Limb (tissue), 2 donors: ENCODE measurements at regions not wholly inside any gene's neighbourhood (a gene's known extent, or its start where the extent isn't known, plus 50 kb on each side); places are given as distances from the start of the nearest gene placed in this dataset.
A peak's percentile ranks its signal among the peaks of the same experiment; 100 is the strongest.

Experiments
- DNase-seq, 2 donors: peaks; one replicate each; pipeline ENCODE4 v3.0.0-alpha.2; 2016; ENCODE audit errors: extremely low spot score in 2 of 2

DNA sequence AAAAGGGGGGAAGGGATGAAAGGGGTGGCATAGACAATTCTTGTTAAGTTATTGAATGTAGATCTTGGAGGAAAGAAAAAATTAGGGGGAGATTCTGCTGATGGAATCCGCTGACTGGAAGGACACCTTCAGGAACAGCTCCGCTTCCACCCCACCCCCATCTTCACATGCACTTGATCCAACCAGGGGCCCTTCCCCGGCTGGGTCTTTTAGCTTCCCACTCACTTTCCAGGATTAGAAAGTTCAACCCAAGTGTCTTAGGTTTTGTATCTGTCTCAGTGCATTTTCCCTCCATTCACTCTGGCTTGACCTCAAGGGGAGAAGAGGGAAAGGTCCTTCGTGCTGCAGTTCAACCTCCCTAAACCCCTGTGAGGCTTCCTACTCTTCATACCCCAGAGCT lies 141.4 kb downstream of the IRS2 start:
- no peak for DNase-seq

GRCh38 chr13:109644069-109644750 lies 142.2 kb downstream of the IRS2 start:
- DNase-seq = no peak

- no peak for DNase-seq
These were observed 144.0 kb downstream of the IRS2 start for GRCh38 chr13:109642358-109642757.

DNA sequence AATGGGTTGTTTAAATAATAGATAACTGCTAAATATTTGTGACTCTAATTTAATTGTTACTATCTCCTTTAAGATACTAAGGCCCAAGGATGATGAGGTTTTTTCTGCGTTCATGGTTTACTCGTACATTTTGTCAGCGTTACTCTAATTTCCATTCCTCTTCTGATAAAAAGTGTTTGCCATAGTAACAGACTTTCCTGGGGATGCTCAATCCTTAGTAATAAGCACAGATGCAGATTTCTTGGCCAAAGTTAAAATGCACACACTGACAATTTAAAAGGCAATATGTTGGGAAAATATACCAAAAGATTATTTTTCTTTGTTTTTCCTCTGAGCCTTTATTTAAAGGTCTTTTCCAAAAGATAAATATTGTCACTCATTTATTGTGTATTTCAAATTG lies 149.6 kb downstream of the IRS2 start:
- no peak for DNase-seq

- DNase-seq = no peak
These were observed 155.3 kb downstream of the IRS2 start for GRCh38 chr13:109631069-109631468.

GRCh38 chr13:109630271-109630670 lies 156.1 kb downstream of the IRS2 start:
- no peak for DNase-seq

DNA sequence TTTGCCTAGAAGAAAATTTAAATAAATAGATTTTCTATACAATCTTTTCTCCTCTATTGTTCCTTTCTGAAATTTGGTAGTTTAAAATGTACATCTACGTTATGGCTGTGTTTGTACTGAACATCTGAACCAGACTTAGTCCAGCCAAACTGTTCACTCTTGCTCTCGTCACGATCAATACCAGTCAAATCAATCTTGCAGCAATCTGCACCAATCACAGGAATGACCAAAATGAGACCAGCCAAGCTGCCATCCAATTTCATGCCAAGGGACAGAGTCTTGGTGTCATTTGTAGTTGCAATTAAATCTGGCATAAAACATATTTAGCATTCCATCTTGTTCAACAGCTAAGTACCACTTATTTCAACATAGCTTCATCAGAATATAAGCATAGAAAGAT lies 156.6 kb downstream of the IRS2 start:
- no peak for DNase-seq

- DNase-seq = no peak
These were observed 158.1 kb downstream of the IRS2 start for GRCh38 chr13:109628251-109628699.

- no peak for DNase-seq
These were observed 158.7 kb downstream of the IRS2 start for GRCh38 chr13:109627649-109628048.

DNA sequence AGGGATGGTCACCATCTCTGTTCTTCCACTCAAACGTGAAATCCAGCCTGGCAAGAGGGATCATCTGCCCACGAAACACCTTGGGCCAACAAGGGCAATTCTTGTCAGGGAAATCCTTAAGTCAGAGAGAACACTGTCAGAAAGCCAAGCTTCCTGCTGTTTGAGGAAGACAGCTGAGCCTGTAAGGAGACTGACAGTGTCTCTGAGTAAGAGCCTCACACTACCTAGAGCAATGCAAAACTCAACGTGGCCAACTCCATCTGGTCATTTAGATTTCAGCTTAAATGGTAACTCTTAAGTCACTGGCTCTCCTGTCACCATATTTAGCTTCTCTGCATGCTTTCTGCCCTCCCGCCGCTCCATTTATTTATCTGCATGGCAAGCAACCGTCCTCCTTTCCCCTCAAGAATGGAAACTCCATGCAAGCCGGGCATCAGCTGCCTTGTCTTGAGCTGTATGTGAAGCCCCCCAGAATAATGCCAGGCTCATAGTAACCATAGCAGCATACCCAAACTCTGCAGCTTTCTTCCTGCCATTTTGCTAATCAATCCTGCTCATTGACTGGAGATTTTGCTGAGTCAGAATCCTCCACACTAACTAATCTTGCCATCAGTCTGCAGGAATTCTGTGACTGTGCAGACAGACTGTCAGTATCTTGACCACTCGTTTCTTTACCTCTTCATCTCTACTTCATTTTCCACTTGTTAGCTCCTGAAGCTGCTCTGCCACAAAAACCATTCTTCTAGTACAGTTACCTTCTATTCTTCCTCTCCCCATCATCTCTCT lies 159.8 kb downstream of the IRS2 start:
- no peak for DNase-seq

GRCh38 chr13:109625156-109625555 lies 161.2 kb downstream of the IRS2 start:
- DNase-seq = no peak

DNA sequence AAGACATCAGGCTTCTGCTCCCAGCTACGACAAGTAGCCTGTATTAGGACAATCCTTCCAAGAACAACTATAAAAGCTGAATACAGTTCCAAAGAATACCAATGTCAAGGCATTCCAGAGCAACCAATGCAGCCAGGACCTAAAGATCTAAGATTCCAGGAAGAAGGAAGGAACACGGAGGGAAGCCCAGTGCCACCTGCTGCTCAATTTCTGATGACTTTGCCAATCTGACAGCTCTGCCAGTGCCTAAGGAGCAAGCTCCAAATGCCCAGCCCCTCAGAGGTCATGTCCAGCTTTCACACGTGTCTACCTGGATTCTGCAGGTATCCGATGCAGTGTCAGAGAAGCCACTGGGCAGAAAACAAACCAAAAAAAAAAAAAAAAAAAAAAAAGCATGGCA lies 164.4 kb downstream of the IRS2 start:
- DNase-seq = no peak

DNA sequence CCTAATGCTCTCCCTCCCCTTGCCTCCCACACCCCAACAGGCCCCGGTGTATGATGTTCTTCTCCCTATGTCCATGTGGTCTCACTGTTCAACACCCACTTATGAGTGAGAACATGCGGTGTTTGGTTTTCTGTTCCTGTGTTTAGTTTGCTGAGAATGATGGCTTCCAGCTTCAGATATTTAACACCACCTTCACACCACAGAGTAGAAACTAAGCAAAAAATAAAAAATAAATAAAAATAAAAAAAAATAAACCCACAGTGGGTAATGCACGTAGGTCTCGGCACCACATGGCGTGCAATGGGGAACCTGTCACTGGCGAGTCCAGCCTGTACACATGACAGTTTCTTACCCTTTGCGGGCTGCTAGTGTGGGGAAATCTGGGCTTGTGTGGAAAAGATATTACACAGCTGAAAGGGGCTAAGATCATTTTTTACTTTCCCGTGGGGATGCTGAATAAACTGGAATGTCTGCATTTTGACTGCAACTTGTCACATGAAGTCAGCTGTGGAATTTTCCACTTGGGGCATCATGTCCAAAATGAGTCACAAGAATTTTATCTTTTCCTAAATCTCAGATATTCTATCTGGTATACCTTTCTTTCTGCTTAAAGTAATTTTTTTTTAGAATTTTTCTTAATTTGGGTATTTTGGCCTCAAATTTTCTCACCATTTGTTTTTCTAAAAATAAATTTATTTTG lies 170.5 kb downstream of the IRS2 start:
- no peak for DNase-seq

GRCh38 chr13:109611912-109612691 lies 174.3 kb downstream of the IRS2 start:
- DNase-seq = no peak

- no peak for DNase-seq
These were observed 175.9 kb downstream of the IRS2 start for GRCh38 chr13:109610517-109610916.

- no peak for DNase-seq
These were observed 177.9 kb downstream of the IRS2 start for GRCh38 chr13:109608503-109608902.

DNA sequence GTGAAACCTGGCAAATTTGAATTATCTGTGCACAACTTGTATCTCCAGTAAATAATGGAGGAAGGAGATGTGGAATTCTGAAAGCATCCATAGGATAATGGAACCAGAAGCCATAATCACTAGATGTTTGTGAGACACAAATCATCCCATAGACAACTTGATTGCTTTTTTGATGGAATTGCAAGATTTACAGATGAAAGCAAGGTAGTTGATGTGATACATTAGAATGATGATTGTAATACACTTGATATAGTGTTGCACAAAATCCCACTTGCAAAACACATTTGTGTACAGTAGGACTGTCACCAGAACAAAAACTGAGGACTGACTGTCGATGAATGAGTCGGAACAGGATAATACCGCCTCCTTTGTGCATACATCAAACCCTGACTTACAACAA lies 178.3 kb downstream of the IRS2 start:
- no peak for DNase-seq

GRCh38 chr13:109606520-109606919 lies 179.9 kb downstream of the IRS2 start:
- DNase-seq = no peak

GRCh38 chr13:109605846-109606245 lies 180.5 kb downstream of the IRS2 start:
- DNase-seq = peak in 1 of 2 donors; percentile 3

DNA sequence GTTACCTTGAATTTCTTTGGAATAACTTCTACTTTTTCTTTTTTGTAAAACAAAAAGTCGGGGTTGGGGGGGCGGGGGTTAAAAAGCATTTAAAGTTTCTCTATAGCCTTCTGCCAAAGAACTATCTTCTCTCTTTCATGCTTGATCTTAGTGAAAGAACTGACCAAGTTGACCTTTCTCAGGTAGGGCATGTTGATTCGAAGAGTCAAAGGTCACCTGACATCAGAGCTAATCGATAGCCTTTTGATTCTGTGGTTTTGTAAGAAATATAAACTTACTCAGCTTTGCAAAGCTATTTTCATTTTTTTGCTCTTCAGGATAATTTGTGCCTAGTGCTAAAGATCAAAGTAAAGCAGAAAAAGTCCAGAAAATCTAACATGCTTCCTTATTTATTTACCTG lies 181.5 kb downstream of the IRS2 start:
- DNase-seq = no peak

DNA sequence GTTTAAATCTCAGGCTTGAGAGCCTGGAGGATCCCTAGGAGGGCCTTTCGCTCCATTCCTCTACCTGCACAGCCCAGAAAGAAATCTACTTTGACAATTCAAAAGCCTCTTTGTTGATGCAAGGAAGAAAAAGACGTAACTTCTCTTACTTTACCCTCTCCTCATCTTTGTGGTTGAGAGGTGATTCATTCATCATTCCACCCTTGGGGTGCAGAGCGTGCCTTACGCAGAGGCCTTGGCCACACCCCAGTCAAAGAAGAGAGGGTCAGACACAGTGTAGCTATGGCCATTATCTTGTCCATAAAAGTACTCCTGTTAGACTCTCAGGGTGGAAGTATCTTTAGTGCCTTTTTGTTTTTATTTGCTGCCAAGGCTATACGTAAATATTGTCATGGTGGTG lies 184.0 kb downstream of the IRS2 start:
- no peak for DNase-seq
